ENCODE measurements at regions not wholly inside any gene's neighbourhood (a gene's known extent, or its start where the extent isn't known, plus 50 kb on each side); places are given as distances from the start of the nearest gene placed in this dataset.
"Not testable (repeated sequence)": the region's sequence is repeated elsewhere in the genome, so short reads cannot be mapped to it uniquely, and the experiment has no call there.

- FAIRE-seq = not testable (repeated sequence)
Observed at GRCh38 chr4:82301390-82301789, 72.4 kb downstream of the HNRNPD start.

GRCh38 chr4:82293304-82293703 lies 80.5 kb downstream of the HNRNPD start:
- FAIRE-seq = no peak

- no peak for FAIRE-seq
Observed at GRCh38 chr4:82287720-82288119, 86.1 kb downstream of the HNRNPD start.

GRCh38 chr4:82284858-82285805 lies 88.7 kb downstream of the HNRNPD start:
- no peak for FAIRE-seq

GRCh38 chr4:82284475-82284857 lies 89.3 kb downstream of the HNRNPD start:
- no peak for FAIRE-seq

- no peak for FAIRE-seq
Observed at GRCh38 chr4:82282875-82283274, 90.9 kb downstream of the HNRNPD start.

GRCh38 chr4:82279550-82279949 lies 94.2 kb downstream of the HNRNPD start:
- not testable (repeated sequence) for FAIRE-seq

GRCh38 chr4:82276332-82276640 lies 97.5 kb downstream of the HNRNPD start:
- no peak for FAIRE-seq

- no peak for FAIRE-seq
Observed at GRCh38 chr4:82275431-82276331, 98.1 kb downstream of the HNRNPD start.

- not testable (repeated sequence) for FAIRE-seq
Observed at GRCh38 chr4:82274700-82275099, 99.1 kb downstream of the HNRNPD start.

GRCh38 chr4:82272523-82272922 lies 101.3 kb downstream of the HNRNPD start:
- FAIRE-seq = not testable (repeated sequence)

- FAIRE-seq = not testable (repeated sequence)
Observed at GRCh38 chr4:82271915-82272480, 101.8 kb downstream of the HNRNPD start.

- no peak for FAIRE-seq
Observed at GRCh38 chr4:82268826-82269193, 105.0 kb downstream of the HNRNPD start.

GRCh38 chr4:82268050-82268825 lies 105.6 kb downstream of the HNRNPD start:
- no peak for FAIRE-seq

GRCh38 chr4:82267506-82267905 lies 106.3 kb downstream of the HNRNPD start:
- no peak for FAIRE-seq

GRCh38 chr4:82266345-82266744 lies 107.4 kb downstream of the HNRNPD start:
- no peak for FAIRE-seq

- FAIRE-seq = no peak
Observed at GRCh38 chr4:82261084-82261483, 112.7 kb downstream of the HNRNPD start.

- FAIRE-seq = no peak
Observed at GRCh38 chr4:82260632-82261031, 113.2 kb downstream of the HNRNPD start.

GRCh38 chr4:82256718-82257117 lies 117.1 kb downstream of the HNRNPD start:
- no peak for FAIRE-seq

GRCh38 chr4:82255657-82256056 lies 118.1 kb downstream of the HNRNPD start:
- FAIRE-seq = no peak

- FAIRE-seq = no peak
Observed at GRCh38 chr4:82248903-82249632, 124.7 kb downstream of the HNRNPD start.

GRCh38 chr4:82247629-82248028 lies 126.2 kb downstream of the HNRNPD start:
- FAIRE-seq = no peak

All from colon (tissue), 2 donors.